NCI-H226 (cell line): ENCODE measurements at regions not wholly inside any gene's neighbourhood (a gene's known extent, or its start where the extent isn't known, plus 50 kb on each side); places are given as distances from the start of the nearest gene placed in this dataset.
"Not testable (repeated sequence)": the region's sequence is repeated elsewhere in the genome, so short reads cannot be mapped to it uniquely, and the experiment has no call there.

Experiments used
- DNase-seq: peaks from one replicate; pipeline ENCODE4 v3.0.0-alpha.2; 2015

GRCh38 chr12:87671757-87672156 lies 357.4 kb downstream of the C12orf50 start:
- no peak for DNase-seq

- no peak for DNase-seq
These were observed 358.8 kb downstream of the C12orf50 start for GRCh38 chr12:87670448-87670847.

- peak; percentile 54 for DNase-seq
These were observed 361.8 kb downstream of the C12orf50 start for GRCh38 chr12:87667378-87667777.

GRCh38 chr12:87661786-87662377 lies 367.3 kb downstream of the C12orf50 start:
- DNase-seq, result peak; percentile 15

- peak; percentile 29 for DNase-seq
These were observed 368.0 kb downstream of the C12orf50 start for GRCh38 chr12:87660987-87661774.

GRCh38 chr12:87660291-87660690 lies 368.9 kb downstream of the C12orf50 start:
- no peak for DNase-seq

- no peak for DNase-seq
These were observed 372.9 kb downstream of the C12orf50 start for GRCh38 chr12:87656311-87656710.

GRCh38 chr12:87651670-87652425 lies 377.4 kb downstream of the C12orf50 start:
- DNase-seq, result no peak

- DNase-seq, result no peak
These were observed 387.0 kb downstream of the C12orf50 start for GRCh38 chr12:87642245-87642644.

- DNase-seq, result no peak
These were observed 411.0 kb downstream of the C12orf50 start for GRCh38 chr12:87618199-87618598.

GRCh38 chr12:87612996-87613395 lies 416.2 kb downstream of the C12orf50 start:
- DNase-seq, result peak; percentile 50

GRCh38 chr12:87608321-87608720 lies 420.9 kb downstream of the C12orf50 start:
- DNase-seq, result no peak

- DNase-seq, result no peak
These were observed 425.5 kb downstream of the C12orf50 start for GRCh38 chr12:87603727-87604126.

GRCh38 chr12:87599459-87599858 lies 429.7 kb downstream of the C12orf50 start:
- no peak for DNase-seq

- no peak for DNase-seq
These were observed 432.1 kb downstream of the C12orf50 start for GRCh38 chr12:87597114-87597513.

GRCh38 chr12:87596636-87597035 lies 432.6 kb downstream of the C12orf50 start:
- no peak for DNase-seq

- no peak for DNase-seq
These were observed 433.1 kb downstream of the C12orf50 start for GRCh38 chr12:87596134-87596533.

- DNase-seq, result no peak
These were observed 443.2 kb downstream of the C12orf50 start for GRCh38 chr12:87585882-87586557.

- DNase-seq, result not testable (repeated sequence)
These were observed 450.1 kb downstream of the C12orf50 start for GRCh38 chr12:87579091-87579490.

- no peak for DNase-seq
These were observed 453.3 kb downstream of the C12orf50 start for GRCh38 chr12:87575906-87576305.

- DNase-seq, result not testable (repeated sequence)
These were observed 462.3 kb downstream of the C12orf50 start for GRCh38 chr12:87566918-87567317.

GRCh38 chr12:87556985-87557384 lies 472.2 kb downstream of the C12orf50 start:
- DNase-seq, result no peak

GRCh38 chr12:87531213-87531612 lies 498.0 kb downstream of the C12orf50 start:
- not testable (repeated sequence) for DNase-seq
